ENCODE measurements at regions not wholly inside any gene's neighbourhood (a gene's known extent, or its start where the extent isn't known, plus 50 kb on each side); places are given as distances from the start of the nearest gene placed in this dataset.

DNA sequence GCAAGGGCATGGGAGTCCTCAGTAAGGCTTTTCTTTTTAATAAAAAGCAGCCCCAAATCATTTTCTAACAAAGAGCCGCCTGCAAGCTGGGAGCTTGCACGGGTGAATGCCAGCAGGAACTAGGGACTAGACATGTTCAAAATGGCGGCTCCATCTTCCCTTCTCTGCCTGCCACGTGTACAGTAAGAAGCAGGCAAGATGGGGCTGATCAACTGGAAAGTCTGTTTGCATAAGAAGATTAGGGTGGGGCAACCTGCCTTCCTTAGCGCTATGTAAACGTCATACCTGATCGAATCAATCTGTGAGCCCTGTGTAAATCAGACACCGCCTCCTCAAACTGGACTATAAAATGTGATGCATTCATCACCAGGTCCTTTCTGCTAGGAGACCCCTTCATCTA, 299.4 kb upstream of the SOX4 start (continued):
- TF ChIP-seq, protein P1, sequence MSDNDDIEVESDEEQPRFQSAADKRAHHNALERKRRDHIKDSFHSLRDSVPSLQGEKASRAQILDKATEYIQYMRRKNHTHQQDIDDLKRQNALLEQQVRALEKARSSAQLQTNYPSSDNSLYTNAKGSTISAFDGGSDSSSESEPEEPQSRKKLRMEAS (IDR thresholded peaks at IDR 0.05), result no peak
- no peak for TF ChIP-seq YY1 (IDR thresholded peaks at IDR 0.05; ENCODE audit: extremely low read depth, insufficient replicate concordance, low read depth, low read length)
- TF ChIP-seq, protein P2, sequence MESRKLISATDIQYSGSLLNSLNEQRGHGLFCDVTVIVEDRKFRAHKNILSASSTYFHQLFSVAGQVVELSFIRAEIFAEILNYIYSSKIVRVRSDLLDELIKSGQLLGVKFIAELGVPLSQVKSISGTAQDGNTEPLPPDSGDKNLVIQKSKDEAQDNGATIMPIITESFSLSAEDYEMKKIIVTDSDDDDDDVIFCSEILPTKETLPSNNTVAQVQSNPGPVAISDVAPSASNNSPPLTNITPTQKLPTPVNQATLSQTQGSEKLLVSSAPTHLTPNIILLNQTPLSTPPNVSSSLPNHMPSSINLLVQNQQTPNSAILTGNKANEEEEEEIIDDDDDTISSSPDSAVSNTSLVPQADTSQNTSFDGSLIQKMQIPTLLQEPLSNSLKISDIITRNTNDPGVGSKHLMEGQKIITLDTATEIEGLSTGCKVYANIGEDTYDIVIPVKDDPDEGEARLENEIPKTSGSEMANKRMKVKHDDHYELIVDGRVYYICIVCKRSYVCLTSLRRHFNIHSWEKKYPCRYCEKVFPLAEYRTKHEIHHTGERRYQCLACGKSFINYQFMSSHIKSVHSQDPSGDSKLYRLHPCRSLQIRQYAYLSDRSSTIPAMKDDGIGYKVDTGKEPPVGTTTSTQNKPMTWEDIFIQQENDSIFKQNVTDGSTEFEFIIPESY (IDR thresholded peaks at IDR 0.05; ENCODE audit: extremely low read depth, insufficient replicate concordance, low read length), result no peak
- no peak for TF ChIP-seq TCF7L2 (IDR thresholded peaks at IDR 0.05; ENCODE audit: borderline replicate concordance, extremely low read depth, insufficient read depth, insufficient read length)
- TF ChIP-seq SIN3A (IDR thresholded peaks at IDR 0.05; ENCODE audit: low read depth), result no peak

- Histone ChIP-seq H3K79me2 (ENCODE audit: insufficient read depth, low read length) (no peaks in the 10 kb centered on the region), H3K4me1 (ENCODE audit: control insufficient read depth in 1 of 2, insufficient read depth in 2 of 2, low read length in 2 of 2) (no peaks in the 10 kb centered on the region), H3K36me3 (ENCODE audit: control insufficient read depth in 1 of 2, insufficient read depth in 2 of 2, low read length in 2 of 2) (no peaks in the 10 kb centered on the region), H3K27ac (ENCODE audit: low read depth, low read length) (no peak overlapping the region), H3K9me3 (ENCODE audit: control insufficient read depth in 1 of 2, insufficient read depth in 1 of 2, low read depth in 1 of 2, low read length in 2 of 2) (no peaks in the 10 kb centered on the region), H3K27me3 (ENCODE audit: insufficient read depth, low read length) (no peaks in the 10 kb centered on the region), H3K9me2 (ENCODE audit: insufficient read depth) (no peaks in the 10 kb centered on the region), H3K4me2 (ENCODE audit: low read length) (no peak overlapping the region), H2AFZ (ENCODE audit: low read depth, low read length, poor library complexity, severe bottlenecking) (no peak overlapping the region), H3K9ac (ENCODE audit: low read length) (no peak overlapping the region), H3K4me3 (replicated peaks in 1 of 2; ENCODE audit: low read depth in 1 of 2, low read length in 2 of 2) (no peak overlapping the region), H4K20me1 (ENCODE audit: insufficient read depth) (no peaks in the 10 kb centered on the region)
- no peak for DNase-seq (ENCODE audit: low read depth, low spot score)
- POLR2A ChIA-PET, result no interaction called here
- CTCF ChIA-PET, result no interaction called here
- no TSS peak for BruUV-seq (replicated peaks)
- intact Hi-C loops (cut with micrococcal nuclease), result no loop called here
- RAD21 ChIA-PET (ENCODE audit: low non-redundant PET in 1 of 2, low total read pairs in 2 of 2, uncharacterized antibody in 2 of 2, unreplicated experiment in 2 of 2), result no interaction called here
- ATAC-seq, result no peak
- TF ChIP-seq FOSL1 (IDR thresholded peaks at IDR 0.05; ENCODE audit: low read depth), result no peak
- TF ChIP-seq SRF (IDR thresholded peaks at IDR 0.05; ENCODE audit: low read depth), result no peak
- TF ChIP-seq, protein P3, sequence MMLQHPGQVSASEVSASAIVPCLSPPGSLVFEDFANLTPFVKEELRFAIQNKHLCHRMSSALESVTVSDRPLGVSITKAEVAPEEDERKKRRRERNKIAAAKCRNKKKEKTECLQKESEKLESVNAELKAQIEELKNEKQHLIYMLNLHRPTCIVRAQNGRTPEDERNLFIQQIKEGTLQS (IDR thresholded peaks at IDR 0.05), result no peak
- TF ChIP-seq ELF1 (IDR thresholded peaks at IDR 0.05; ENCODE audit: borderline replicate concordance, low read depth), result no peak
- no peak for TF ChIP-seq EZH2 (IDR thresholded peaks at IDR 0.05)
- TF ChIP-seq, protein P4, sequence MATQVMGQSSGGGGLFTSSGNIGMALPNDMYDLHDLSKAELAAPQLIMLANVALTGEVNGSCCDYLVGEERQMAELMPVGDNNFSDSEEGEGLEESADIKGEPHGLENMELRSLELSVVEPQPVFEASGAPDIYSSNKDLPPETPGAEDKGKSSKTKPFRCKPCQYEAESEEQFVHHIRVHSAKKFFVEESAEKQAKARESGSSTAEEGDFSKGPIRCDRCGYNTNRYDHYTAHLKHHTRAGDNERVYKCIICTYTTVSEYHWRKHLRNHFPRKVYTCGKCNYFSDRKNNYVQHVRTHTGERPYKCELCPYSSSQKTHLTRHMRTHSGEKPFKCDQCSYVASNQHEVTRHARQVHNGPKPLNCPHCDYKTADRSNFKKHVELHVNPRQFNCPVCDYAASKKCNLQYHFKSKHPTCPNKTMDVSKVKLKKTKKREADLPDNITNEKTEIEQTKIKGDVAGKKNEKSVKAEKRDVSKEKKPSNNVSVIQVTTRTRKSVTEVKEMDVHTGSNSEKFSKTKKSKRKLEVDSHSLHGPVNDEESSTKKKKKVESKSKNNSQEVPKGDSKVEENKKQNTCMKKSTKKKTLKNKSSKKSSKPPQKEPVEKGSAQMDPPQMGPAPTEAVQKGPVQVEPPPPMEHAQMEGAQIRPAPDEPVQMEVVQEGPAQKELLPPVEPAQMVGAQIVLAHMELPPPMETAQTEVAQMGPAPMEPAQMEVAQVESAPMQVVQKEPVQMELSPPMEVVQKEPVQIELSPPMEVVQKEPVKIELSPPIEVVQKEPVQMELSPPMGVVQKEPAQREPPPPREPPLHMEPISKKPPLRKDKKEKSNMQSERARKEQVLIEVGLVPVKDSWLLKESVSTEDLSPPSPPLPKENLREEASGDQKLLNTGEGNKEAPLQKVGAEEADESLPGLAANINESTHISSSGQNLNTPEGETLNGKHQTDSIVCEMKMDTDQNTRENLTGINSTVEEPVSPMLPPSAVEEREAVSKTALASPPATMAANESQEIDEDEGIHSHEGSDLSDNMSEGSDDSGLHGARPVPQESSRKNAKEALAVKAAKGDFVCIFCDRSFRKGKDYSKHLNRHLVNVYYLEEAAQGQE (IDR thresholded peaks at IDR 0.05; ENCODE audit: low read depth), result no peak
- TF ChIP-seq CEBPB (IDR thresholded peaks at IDR 0.05; ENCODE audit: low read depth), result no peak
- no peak for TF ChIP-seq ZFX (IDR thresholded peaks at IDR 0.05)
- no peak for TF ChIP-seq TCF7L2 (IDR thresholded peaks at IDR 0.05; ENCODE audit: borderline replicate concordance, extremely low read depth, insufficient read depth, insufficient read length)
- TF ChIP-seq CBX3 (IDR thresholded peaks at IDR 0.05; ENCODE audit: low read depth), result no peak
- TF ChIP-seq RAD21 (IDR thresholded peaks at IDR 0.05; ENCODE audit: low read depth), result no peak
- TF ChIP-seq CTCF (IDR thresholded peaks at IDR 0.05 in 2 of 3, conservative IDR thresholded peaks at IDR 0.05 in 1 of 3; ENCODE audit: borderline replicate concordance in 1 of 3, insufficient read depth in 1 of 3, low read depth in 2 of 3, low read length in 2 of 3), result no peak
- TF ChIP-seq SP1 (IDR thresholded peaks at IDR 0.05; ENCODE audit: low read depth), result no peak
Observed at GRCh38 chr6:21295506-21296240, 297.9 kb upstream of the SOX4 start.

Data from HCT116 (cell line).